Putamen (tissue), 1 donor: ENCODE measurements at regions not wholly inside any gene's neighbourhood (a gene's known extent, or its start where the extent isn't known, plus 50 kb on each side); places are given as distances from the start of the nearest gene placed in this dataset.

Experiments
- DNase-seq: peaks from one replicate; pipeline ENCODE4 v3.0.0-alpha.2; 2016; ENCODE audit warnings: low spot score

GRCh38 chr3:59135096-59135495 is 85.3 kb upstream of the CFAP20DC start:
- DNase-seq, result no peak

DNA sequence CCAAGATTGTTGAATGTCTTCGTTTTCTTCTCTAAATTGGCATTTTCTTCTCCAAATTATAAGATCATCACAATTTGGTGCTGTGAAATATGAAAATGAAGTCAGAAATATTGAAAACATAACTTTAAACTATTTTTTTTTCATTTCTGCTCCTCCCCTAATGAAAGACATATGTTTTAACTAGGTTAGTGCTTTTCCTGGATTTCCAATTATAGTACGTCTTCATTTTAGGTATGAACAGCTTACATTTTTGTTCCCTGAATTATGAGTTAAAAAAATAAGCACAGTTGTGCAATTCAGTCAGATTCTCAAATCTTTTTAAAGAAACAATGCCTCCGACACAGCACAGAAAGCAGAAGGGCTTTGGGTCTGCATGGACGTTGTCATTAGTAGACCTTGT is 83.5 kb upstream of the CFAP20DC start:
- no peak for DNase-seq

GRCh38 chr3:59131016-59131766 is 81.4 kb upstream of the CFAP20DC start:
- no peak for DNase-seq

- DNase-seq, result no peak
Measured at GRCh38 chr3:59128685-59129084, 78.9 kb upstream of the CFAP20DC start.

DNA sequence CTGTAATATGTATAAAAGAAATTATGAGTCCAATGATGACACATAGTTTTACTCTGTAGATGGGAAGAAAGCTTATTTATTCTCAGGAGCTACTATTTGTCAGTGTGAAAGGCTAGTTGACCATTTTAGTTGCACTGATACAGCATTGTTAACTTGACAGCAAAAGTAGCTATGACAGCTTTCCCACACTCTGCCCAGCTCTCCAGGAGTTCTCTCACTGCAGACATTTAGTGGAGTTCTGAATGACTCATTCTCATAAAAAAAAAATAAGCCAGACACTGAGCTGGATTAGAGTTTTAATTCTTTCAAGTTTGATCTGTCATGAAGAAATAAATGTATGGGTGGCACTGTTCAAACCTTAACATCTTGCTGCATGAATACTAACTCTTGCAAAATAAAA is 77.2 kb upstream of the CFAP20DC start:
- peak; percentile 22 for DNase-seq

GRCh38 chr3:59126446-59126845 is 76.6 kb upstream of the CFAP20DC start:
- no peak for DNase-seq

- DNase-seq, result no peak
Measured at GRCh38 chr3:59121346-59122144, 71.7 kb upstream of the CFAP20DC start.

DNA sequence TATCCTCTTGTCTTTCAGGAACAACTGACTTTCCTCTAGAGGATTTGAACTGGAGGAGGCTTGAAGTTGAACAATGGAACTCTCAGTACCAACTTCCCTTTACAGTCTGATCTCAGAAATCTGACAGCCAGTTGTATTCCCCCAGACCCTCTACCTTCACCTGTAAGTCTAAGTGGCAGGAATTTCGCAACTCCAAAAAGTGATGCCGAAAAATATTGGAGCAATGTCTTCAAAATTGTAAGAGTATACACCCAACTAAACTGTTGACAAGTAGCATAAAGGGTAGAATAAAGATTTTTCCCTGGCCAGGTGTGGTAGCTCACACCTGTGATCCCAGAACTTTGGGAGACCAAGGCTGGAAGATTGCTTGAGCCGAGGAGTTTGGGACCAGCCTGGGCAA is 69.1 kb upstream of the CFAP20DC start:
- DNase-seq, result no peak

DNA sequence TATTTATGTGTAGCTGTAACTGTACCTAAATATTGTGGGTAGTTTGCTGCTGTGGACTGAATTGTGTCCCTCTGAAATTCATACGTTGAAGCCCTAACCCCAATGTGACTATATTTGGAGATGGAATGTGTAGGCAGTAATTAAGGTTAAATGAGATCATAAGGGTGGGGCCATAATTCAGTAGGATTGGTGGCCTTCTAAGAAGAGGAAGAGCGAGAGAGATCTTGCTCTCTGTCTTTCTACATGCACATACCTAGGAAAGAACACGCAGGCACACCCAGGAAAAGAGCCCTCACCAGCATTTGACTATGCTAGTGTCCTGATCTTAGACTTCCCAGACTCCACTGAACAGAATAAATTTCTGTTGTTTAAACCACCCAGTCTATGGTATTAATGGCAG is 67.6 kb upstream of the CFAP20DC start:
- DNase-seq, result no peak

DNA sequence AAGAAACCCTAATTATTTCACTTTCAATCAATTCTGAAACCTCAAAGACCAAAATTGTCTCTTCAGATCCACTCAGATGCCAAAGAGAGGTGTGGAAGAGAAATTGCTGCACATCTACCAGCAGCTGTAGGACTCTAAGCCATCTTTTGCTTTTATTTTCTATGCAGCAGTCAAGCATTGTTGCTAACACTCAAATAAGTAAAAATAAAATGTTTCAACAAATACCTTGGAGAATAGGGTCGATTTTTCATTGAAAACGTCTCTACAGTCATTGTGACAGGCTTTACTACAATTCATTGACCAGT is 66.4 kb upstream of the CFAP20DC start:
- DNase-seq, result no peak

DNA sequence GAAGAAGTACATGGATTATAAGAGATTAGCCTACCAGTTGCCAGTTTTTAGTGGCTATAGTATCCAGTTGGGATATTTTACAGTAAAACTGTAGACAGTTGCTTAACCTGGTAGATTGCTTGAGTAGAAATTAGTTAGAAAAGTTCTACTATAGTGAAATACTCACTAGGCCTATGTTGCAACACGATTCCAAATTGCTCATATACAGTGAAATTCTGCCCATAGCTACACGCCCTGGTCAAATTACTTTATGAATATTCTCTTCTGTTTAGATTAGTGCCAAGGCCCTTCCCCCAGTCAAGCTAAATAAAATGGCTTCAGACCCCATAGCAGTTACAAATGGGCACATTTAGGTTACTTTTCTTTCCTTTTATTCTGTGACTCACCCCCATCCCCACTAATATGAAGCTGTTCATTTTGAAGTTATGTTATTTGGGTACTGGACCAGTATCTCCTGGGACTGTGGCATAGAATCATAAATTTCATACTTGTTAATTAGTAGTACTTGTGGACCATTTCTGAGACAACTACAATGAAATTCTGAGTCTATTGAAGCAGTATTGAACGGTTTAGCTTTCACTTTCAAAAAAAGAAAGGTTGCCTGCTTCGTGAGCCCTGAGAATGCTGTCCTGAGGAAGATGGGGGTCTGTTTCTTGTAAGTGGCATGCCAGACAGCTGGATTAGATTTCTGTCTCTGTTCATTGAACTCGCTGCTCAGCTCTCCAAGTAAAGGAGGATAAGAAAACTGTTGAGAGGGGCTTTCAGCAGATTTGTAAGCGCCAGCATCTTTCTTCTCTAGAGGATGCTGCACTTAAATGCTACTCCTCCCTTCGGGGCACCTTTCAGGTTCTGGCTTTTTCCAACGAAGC is 65.8 kb upstream of the CFAP20DC start:
- no peak for DNase-seq

DNA sequence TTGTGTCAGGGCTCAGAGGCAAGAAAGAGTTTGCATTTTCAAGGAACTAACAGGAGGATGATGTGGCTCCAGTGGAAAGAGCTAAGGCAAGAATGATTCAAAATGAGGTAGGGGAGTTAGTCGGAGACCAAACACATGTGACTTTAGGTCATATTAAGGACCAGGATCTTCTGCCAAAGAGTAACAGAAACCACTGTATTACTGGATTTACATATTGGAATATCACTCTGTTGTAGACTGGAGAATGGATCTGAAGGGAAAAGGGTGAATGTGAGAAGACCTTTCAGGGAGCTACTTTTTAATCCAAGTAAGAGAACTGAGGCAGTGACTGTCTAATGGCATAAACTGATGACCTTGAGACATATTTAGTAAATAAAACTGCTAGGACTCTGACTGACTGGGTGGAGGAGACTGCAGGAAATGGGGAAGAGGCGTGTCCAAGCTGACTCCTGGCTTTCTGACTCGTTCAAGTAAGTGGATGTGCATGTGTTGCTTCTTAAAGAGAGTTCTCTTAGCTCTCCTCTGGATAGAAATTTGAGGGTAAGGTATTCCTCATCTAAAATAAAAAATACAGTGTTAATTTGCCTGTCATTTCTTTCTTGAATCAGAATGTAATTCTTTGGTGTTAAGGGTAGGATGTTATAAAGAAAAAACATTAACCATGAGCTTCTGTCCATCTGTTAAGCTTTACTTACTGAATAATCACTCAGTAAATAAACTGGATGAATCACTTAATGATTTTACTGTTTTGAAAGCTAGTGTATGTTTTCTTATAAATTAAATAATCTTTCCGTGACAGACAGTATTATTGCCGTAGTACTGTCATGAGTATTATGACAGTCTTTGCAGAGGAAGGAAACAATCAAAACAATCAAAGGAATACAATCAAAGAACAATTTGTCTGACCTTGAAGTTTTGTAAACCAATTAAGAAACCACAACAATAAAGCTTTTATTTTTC is 58.3 kb upstream of the CFAP20DC start:
- DNase-seq, result no peak

DNA sequence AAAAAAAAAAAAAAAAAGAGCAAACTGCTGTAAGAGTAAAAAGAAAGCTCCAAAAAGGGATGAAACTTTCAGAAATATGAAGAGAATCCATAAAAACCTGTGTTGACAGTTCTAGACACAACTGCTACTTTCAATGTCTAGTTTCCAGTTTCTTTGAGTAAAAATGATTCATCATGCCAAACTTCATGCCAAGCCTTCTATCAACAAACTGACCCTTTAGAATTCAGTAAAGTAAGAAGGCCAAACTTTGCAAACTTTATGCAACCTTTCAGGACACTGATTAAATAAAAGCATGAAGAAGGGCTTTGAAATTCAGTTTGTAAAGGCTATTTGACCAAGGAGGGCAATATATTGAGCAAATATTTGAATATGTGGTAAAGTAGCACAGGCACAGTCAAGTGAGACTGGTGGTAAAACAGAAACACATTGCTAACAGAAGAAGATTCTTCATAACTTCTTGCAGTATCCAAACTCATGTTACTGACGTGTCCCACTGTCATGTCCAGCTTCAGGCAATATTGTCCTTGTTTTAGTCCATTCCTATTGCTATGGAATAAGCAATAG is 56.3 kb upstream of the CFAP20DC start:
- DNase-seq, result no peak

DNA sequence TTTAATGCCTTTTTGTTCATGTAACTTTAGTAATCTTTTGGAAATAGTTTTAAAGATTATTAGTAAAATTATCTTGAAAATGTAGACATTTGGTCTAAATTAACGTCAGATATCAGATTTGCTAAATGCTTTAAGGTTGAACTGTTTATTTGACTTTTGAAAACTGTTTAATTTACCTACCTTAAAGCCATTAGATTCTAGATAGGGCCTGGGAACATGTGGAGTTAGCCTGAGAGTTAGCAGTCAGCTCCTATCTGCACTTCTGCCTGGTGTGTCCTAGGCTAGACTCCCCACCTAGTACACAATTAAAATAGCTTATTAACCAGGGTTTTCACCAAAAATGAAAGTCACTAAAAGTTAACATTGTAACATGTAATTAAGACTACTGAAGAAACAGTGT is 53.7 kb upstream of the CFAP20DC start:
- DNase-seq, result no peak

DNA sequence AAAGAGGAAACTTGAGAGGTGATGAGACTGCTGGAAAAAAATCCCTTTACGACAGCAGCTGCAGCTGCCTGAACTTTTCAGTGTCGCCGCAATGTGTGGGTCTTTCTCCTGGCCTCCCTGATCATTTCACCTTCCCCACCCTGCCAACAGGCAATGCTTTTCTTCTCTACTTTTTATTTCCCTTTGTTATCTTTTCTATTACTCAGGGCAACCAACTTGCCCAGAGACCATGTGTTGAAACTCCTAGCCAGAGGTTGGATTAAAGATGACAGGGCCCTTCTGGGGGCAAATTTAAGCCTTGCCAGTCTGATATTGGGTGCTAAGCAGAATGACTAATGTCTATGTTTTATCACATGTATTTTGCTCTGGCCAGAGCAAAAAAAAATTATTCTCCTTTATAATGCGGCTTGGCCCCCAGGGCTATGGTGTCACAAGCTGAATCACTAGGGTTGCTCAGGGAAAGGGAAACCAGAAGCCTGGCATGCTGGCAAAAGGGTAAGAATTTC is 51.5 kb upstream of the CFAP20DC start:
- DNase-seq, result no peak
